ES-I3 (cell line): ENCODE measurements at regions not wholly inside any gene's neighbourhood (a gene's known extent, or its start where the extent isn't known, plus 50 kb on each side); places are given as distances from the start of the nearest gene placed in this dataset.

Experiments
- H3K36me3 ChIP-seq: 2 replicates; pipeline ENCODE4 v1.6.1; 2013; ENCODE audit warnings: mild to moderate bottlenecking, low read length, control low read depth, moderate library complexity; ENCODE audit not compliant: insufficient read depth
- H3K4me1 ChIP-seq: 2 replicates; pipeline ENCODE4 v1.6.1; 2013; ENCODE audit warnings: mild to moderate bottlenecking, control low read depth, low read length; ENCODE audit not compliant: insufficient read depth
- H3K9ac ChIP-seq: 2 replicates; pipeline ENCODE4 v1.6.1; 2013; ENCODE audit warnings: low read depth, mild to moderate bottlenecking, low read length, moderate library complexity
- H3K9me3 ChIP-seq: 2 replicates; pipeline ENCODE4 v1.6.1; 2013; ENCODE audit warnings: mild to moderate bottlenecking, low read length, moderate library complexity; ENCODE audit not compliant: control insufficient read depth, insufficient read depth

- Histone ChIP-seq H3K4me1 (peaks cover 10% of the 10 kb centered on the region), H3K9ac (no peak overlapping the region), H3K9me3 (no peaks in the 10 kb centered on the region), H3K36me3 (no peaks in the 10 kb centered on the region)
These were observed 56.3 kb upstream of the KCNN2 start for GRCh38 chr5:114305402-114306207.

DNA sequence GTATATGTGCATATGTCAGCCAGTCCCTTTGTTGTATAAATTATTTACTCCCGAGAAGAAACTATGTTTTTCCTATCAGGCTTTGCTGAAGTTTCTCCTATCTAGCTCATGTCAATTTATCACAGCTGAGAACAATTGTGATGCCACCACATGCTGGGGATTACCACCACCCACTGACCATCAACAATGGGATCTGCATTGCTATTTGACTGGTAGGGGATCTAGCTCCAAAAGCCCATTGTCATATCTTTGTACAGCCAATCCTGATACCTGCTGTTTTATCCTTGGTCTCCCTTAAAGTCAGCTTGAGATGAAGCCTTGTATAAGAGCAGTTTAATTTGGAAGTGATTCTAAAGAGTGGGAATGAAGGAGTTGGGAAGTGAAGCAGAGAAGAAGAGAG lies 53.9 kb upstream of the KCNN2 start:
- no peak overlapping the region for H3K9ac ChIP-seq
- no peaks in the 10 kb centered on the region for H3K36me3 ChIP-seq
- peaks cover 18% of the 10 kb centered on the region for H3K4me1 ChIP-seq
- H3K9me3 ChIP-seq: no peaks in the 10 kb centered on the region

DNA sequence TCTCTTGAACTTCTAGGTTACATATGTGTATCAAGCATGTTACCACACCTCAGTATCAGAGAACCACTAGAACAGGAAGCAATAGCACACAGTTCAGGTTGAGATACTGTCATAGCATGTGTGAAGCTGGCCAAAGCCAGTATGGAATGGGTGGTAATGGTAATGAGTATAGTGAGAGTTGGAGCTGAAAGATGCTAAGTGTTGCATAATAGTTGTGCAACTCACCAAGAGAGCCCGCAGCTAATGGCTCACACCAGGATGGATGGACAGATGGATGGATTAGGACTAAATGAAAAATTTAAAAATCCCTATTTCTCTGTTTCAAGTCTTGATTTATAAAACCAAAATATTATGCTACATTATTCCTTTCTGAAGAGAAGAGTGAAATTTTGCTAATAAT lies 53.4 kb upstream of the KCNN2 start:
- H3K4me1 ChIP-seq: peaks cover 18% of the 10 kb centered on the region
- no peak overlapping the region for H3K9ac ChIP-seq
- H3K9me3 ChIP-seq: no peaks in the 10 kb centered on the region
- no peaks in the 10 kb centered on the region for H3K36me3 ChIP-seq

DNA sequence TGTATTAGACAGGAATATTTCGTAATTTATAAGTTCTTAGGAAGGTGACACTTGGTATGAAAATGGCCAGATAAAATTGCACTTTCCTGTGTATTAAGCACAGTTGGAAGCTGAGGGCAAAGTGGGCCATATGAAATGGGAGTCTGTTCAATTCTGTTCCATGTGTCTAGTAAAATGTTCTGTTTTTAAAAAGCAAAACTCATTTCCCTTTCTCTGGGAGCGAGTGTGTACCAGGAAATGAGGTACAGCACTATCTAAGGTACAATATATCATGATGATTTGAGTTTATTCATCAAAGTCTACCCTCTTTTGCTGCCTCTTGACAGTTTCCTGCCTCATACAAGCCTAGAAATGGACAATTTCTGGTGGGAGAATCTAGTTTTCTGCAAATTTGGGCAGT lies 51.2 kb upstream of the KCNN2 start:
- Histone ChIP-seq H3K4me1 (peaks cover 14% of the 10 kb centered on the region), H3K9ac (no peak overlapping the region), H3K36me3 (no peaks in the 10 kb centered on the region), H3K9me3 (no peaks in the 10 kb centered on the region)

DNA sequence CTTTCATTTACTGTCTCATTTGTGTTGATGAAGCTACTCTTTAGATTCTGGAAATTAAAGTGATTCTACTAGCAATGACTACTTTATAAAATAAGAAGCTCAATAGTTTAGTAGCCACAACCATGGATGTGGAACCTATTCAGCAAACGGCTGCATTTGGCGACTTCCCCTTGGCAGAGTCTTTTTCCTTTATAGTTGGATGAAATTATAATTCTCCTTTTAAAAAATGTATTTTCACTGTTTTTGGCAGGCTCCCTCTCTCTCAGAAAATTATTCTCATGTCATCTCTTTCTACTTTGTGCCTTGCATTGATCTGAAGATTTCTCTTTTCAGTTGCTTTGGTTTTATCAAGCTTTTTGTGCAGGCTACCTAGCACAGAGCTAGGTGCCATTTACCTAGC lies 50.6 kb upstream of the KCNN2 start:
- H3K9ac ChIP-seq: no peak overlapping the region
- peaks cover 14% of the 10 kb centered on the region for H3K4me1 ChIP-seq
- no peaks in the 10 kb centered on the region for H3K9me3 ChIP-seq
- no peaks in the 10 kb centered on the region for H3K36me3 ChIP-seq

GRCh38 chr5:114311968-114312367 lies 49.9 kb upstream of the KCNN2 start:
- no peaks in the 10 kb centered on the region for H3K36me3 ChIP-seq

More at GRCh38 chr5:114311968-114312367, 49.9 kb upstream of the KCNN2 start:
- Histone ChIP-seq H3K4me1 (peaks cover 14% of the 10 kb centered on the region), H3K9ac (no peak overlapping the region), H3K9me3 (no peaks in the 10 kb centered on the region)
